ENCODE measurements at regions not wholly inside any gene's neighbourhood (a gene's known extent, or its start where the extent isn't known, plus 50 kb on each side); places are given as distances from the start of the nearest gene placed in this dataset.

- TF ChIP-seq CTCF (IDR thresholded peaks at IDR 0.05; ENCODE audit: insufficient read depth, low read depth, low read length) (no peak), EZH2 (IDR thresholded peaks at IDR 0.05; ENCODE audit: insufficient read depth, low read length) (no peak)
Observed at GRCh38 chr10:55369670-55370420, 568.8 kb upstream of the PCDH15 start.

Measured in astrocyte (in vitro differentiated cells and primary cell).